Amniotic stem cell (primary cell): ENCODE measurements at regions not wholly inside any gene's neighbourhood (a gene's known extent, or its start where the extent isn't known, plus 50 kb on each side); places are given as distances from the start of the nearest gene placed in this dataset.

Source experiments
- DNase-seq: peaks from one replicate; lab custom pipeline; 2025; lab: John Stamatoyannopoulos, UW

- no peak for DNase-seq
Measured at GRCh38 chr22:34993548-34993947, 72.4 kb upstream of the ISX start.

- DNase-seq = no peak
Measured at GRCh38 chr22:34997633-34998299, 68.2 kb upstream of the ISX start.

- no peak for DNase-seq
Measured at GRCh38 chr22:34998921-34999320, 67.0 kb upstream of the ISX start.

GRCh38 chr22:35008213-35008612, 57.7 kb upstream of the ISX start:
- no peak for DNase-seq

- DNase-seq = no peak
Measured at GRCh38 chr22:35010543-35010942, 55.4 kb upstream of the ISX start.

- DNase-seq = no peak
Measured at GRCh38 chr22:35014812-35015211, 51.1 kb upstream of the ISX start.
